ENCODE measurements at regions not wholly inside any gene's neighbourhood (a gene's known extent, or its start where the extent isn't known, plus 50 kb on each side); places are given as distances from the start of the nearest gene placed in this dataset.

GRCh38 chr11:45752106-45752505, 52.8 kb upstream of the SLC35C1 start:
- TF ChIP-seq CTCF (IDR thresholded peaks at IDR 0.05) (no peak), POLR2A (IDR thresholded peaks at IDR 0.05) (no peak), EP300 (IDR thresholded peaks at IDR 0.05) (no peak)

Data from tibial nerve (tissue), 4 donors.